AG10803 (cell line): ENCODE measurements at regions not wholly inside any gene's neighbourhood (a gene's known extent, or its start where the extent isn't known, plus 50 kb on each side); places are given as distances from the start of the nearest gene placed in this dataset.

Experiments used
- DNase-seq: peaks from one replicate; pipeline ENCODE4 v3.0.0; 2010; ENCODE audit warnings: low read depth
- H3K4me3 ChIP-seq: 2 replicates; pipeline ENCODE4 v1.5.1; 2011; ENCODE audit warnings: mild to moderate bottlenecking, low read length, control low read depth
- CTCF ChIP-seq: conservative IDR thresholded peaks from 2 replicates; pipeline ENCODE4 v1.5.1; 2011; ENCODE audit warnings: mild to moderate bottlenecking, low read length, control low read depth, inconsistent platforms

GRCh38 chr6:103687430-103687829, 1172.3 kb downstream of the HACE1 start:
- H3K4me3 ChIP-seq = no peak overlapping the region
- no peak for TF ChIP-seq CTCF
- no peak for DNase-seq

GRCh38 chr6:103680116-103680515, 1179.6 kb downstream of the HACE1 start:
- no peak for DNase-seq
- TF ChIP-seq CTCF = no peak
- H3K4me3 ChIP-seq = no peak overlapping the region

- no peak overlapping the region for H3K4me3 ChIP-seq
- DNase-seq = no peak
- TF ChIP-seq CTCF = no peak
Observed at GRCh38 chr6:103677290-103677689, 1182.4 kb downstream of the HACE1 start.

GRCh38 chr6:103675807-103676406, 1183.8 kb downstream of the HACE1 start:
- no peak for TF ChIP-seq CTCF
- no peak overlapping the region for H3K4me3 ChIP-seq
- no peak for DNase-seq

- no peak for TF ChIP-seq CTCF
- DNase-seq = no peak
- no peak overlapping the region for H3K4me3 ChIP-seq
Observed at GRCh38 chr6:103674790-103675189, 1184.9 kb downstream of the HACE1 start.

GRCh38 chr6:103672169-103672568, 1187.5 kb downstream of the HACE1 start:
- no peak for DNase-seq
- TF ChIP-seq CTCF = no peak
- no peak overlapping the region for H3K4me3 ChIP-seq

- TF ChIP-seq CTCF = no peak
- no peak for DNase-seq
- no peak overlapping the region for H3K4me3 ChIP-seq
Observed at GRCh38 chr6:103629613-103630012, 1230.1 kb downstream of the HACE1 start.
